SW 1271 (cell line): ENCODE measurements at regions not wholly inside any gene's neighbourhood (a gene's known extent, or its start where the extent isn't known, plus 50 kb on each side); places are given as distances from the start of the nearest gene placed in this dataset.

Experiments
- DNase-seq, 2 experiments: peaks; one replicate each; lab custom pipeline; 2025; lab: John Stamatoyannopoulos, UW

DNA sequence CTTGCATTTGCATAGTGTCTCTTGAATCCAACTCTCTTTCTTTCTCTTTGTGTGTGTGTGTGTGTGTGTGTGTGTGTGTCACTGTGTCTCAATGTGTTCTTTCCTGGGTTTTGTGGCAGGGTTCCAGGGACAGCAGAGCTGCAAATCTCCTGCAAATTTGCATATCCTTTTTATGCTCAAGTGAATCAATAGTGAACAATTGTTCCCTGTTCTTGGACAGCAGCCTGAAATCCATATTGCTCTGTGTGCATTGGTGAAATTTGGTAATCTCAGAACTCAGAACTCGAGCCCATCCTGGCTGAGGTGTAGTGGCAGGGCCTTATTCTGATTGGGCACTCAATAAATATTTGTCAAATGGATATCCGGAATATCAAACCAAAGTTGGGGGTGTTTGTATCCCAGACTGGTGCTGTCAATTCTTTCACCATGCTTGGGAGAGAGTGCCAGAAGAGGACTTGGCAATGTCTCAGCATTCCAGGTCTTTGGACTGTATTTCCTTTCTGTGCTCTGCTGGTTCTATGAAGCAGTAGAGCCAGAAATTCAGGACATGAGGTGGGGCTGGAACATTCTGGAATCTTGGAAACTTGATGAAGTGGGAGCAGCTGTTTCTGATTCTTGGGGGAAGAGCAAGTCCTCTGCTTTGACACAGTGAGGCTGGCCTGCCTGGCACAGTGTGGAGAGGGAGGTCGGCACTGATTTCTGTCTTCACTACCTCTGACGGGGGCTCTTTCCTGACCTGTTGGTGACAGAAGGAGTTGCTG, 380.6 kb upstream of the C2CD4B start:
- DNase-seq = no peak

DNA sequence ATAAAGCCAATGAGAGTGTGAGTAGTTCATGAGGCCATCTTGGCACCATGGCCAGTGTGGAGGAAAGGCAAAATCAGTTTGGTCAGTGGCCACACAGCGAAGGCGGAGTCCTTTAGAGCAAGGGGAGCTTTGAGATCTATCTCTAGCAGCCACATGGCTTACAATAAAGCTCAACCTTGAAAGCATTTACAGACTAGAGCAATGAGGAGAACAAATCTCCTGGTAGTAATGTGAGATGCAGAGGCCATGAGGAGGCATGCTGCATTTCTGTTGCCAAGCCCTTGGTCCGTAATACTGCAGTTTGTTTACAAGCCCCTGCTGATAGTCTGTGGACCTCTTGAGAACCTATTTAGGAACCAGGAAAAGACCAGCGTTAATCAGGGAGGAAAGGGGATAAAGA, 381.5 kb upstream of the C2CD4B start:
- DNase-seq = no peak

DNA sequence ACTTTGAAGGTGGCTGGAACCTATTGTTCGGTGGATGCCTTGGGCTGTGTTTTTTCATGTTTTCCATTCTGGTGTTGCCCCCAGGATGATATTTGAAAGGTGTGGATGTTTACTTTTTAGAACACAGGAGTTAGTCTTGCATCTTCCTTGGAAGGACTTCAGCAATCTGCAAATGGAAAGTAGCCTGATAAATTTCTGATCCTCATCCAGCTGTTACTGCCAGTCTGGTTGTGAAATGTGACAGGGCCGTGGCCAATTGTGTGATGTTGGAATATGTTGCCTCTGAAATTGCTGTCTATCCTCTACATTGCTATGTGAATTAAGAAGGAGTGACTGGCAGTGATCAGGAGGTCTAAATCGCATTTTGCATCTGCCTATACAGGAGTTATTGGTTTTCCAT, 382.5 kb upstream of the C2CD4B start:
- DNase-seq = no peak

GRCh38 chr15:62549345-62549970, 384.4 kb upstream of the C2CD4B start:
- peak in 1 of 2 experiments; percentile 38 for DNase-seq

DNA sequence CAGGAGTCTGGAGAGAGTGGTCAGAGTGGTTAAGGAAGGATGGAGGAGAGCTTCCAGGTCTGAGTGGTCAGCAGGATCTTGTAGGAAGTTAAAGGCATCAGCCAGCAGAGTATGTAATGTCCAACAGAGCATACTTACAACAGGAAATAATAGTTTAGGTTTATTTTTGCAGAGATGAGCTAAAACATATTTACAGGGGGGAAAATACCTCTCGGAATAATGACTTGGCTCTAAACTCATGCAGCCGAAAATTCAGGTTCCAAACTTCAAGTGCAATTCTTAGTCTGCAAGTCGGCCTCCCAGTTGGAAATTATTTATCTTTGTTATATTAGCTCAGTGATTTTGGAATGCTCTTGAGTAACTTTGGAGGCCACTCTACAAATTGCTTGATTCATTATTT, 385.0 kb upstream of the C2CD4B start:
- no peak for DNase-seq

DNA sequence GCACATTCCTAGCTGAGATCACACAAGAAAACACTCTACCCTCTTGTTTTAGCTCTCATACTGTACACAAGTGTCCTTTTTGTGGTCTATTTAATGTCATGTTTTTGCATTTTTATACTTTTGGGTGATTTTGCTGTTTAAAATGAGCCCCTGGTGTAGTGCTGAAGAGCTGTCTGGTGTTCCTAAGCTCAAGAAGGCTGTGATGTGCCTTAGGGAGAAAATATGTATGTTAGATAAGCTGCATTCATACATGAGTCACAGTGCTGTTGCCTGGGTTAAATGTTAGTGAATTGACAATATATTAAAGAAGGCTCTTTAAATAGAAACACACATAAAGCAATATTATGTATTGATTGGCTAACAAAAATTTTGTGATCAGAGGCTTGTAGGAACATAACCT, 387.4 kb upstream of the C2CD4B start:
- DNase-seq = no peak

GRCh38 chr15:62553911-62554563, 389.0 kb upstream of the C2CD4B start:
- no peak for DNase-seq

DNA sequence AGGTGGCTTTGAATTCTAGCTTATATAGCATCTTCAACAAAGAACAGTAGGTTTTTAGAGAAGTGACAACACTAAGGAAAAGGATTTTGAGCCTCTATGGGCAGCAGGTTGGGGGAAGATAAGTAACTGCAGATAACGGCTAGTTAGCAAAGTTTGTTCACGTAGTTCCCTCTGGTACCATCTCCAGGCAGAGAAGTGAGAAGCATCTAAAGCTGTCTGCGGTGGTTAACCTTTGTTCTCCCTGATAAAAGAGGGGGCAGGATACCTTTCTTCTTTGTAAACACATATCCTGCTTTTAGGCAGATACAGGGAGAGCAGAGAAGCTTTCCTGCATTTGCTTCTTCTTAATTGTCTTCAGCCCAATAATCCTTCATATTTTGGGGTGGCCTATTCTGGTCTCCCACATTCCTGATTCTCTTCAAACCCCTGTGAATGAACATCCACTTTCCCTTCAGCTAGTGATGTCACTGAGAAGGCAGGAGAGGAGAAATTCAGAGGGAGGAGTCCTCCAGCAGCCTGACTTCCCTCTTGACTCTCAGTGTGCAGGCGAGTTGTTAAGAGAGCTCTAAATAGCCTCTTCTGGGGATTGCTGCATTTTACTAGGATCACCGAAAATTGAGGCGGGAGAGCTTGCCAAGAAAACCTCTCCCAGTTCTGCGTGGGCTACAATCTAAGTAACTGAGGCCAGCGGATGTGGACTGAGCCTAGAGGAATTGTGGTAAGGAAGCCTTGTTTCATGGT, 393.7 kb upstream of the C2CD4B start:
- DNase-seq = no peak

- DNase-seq = no peak
Measured at GRCh38 chr15:62559381-62559733, 394.3 kb upstream of the C2CD4B start.

DNA sequence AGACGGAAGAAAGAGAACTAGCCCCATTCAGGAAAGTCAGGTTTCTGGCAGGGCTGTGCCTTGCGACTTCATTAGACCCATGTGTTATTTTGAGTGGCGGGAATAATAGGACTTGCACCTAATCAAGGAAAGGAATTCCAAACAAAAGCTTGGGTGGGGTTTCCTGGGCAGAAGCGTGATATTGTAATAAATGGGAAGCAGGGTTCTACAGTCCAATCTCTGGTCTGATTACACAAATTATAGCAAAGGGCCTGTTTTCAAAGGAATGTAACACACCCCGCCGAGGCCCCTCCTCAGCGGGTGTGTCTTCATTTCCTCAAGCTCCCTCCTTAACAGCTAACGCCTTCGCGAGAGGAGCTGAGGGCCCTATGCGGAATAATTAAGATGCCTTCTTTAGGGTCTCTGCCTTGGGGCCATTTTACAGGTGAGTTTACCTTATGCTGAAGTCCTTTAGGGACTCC, 396.0 kb upstream of the C2CD4B start:
- DNase-seq = no peak

GRCh38 chr15:62561571-62561970, 396.5 kb upstream of the C2CD4B start:
- DNase-seq = no peak

GRCh38 chr15:62564886-62565633, 400.0 kb upstream of the C2CD4B start:
- no peak for DNase-seq

GRCh38 chr15:62565634-62566026, 400.5 kb upstream of the C2CD4B start:
- no peak for DNase-seq

- DNase-seq = no peak
Measured at GRCh38 chr15:62566248-62566647, 401.2 kb upstream of the C2CD4B start.

DNA sequence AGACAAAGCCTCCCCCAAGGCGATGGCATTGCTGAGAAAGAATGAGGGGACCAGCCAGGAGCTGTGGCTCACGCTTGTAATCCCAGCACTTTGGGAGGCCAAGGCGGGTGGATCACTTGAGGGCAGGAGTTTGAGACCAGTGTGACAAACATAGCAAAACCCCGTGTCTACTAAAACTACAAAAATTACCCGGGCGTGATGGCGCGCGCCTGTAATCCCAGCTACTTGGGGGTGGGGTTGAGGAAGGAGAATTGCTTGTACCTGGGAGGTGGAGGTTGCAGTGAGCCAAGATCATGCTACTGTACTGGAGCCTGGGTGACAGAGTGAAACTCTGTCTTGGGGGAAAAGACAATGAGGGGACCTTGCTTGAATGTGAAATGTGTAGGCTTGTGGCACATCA, 402.4 kb upstream of the C2CD4B start:
- DNase-seq = no peak

GRCh38 chr15:62568004-62568403, 402.9 kb upstream of the C2CD4B start:
- DNase-seq = no peak

GRCh38 chr15:62568702-62569101, 403.6 kb upstream of the C2CD4B start:
- DNase-seq = no peak

GRCh38 chr15:62569460-62570404, 404.6 kb upstream of the C2CD4B start:
- no peak for DNase-seq

GRCh38 chr15:62570405-62570783, 405.3 kb upstream of the C2CD4B start:
- DNase-seq = no peak

DNA sequence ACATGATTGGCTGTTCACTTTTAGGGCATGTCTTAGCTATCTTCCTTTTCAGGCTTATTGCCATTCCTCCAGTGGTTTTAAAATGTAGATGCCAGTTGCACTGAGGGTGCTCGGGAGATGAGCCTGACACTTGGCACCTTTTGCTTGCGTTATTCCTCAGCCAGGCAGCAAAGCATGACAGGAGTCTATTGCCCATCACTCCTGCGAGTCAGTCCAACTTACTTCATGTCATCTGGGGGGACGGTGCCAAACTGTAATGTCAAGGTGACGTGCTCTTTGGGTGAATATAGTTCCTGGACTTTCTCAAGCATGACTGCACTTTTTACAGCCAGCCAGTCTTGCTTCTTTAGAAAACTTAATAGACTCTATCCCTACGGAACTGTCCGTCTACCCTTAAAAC, 406.0 kb upstream of the C2CD4B start:
- DNase-seq = no peak

DNA sequence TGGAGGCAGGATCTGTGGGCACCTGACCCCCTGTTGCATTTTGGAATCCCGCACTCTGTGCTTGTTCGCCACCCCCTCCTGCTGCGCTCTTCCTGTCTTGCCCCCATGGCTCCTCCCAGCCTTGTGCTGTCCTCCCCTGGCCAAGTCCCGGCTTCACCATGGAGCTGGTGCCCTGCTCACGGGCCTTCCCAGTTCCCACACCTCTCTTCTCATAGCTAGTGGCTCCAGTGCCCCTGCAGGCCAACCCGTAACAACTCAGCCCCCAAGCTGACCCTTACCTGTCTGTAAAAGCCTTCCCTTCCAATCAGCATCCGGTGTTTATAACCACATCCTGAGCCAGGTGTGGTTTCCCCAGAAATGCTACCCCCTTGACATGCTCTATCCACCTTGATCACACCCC, 407.7 kb upstream of the C2CD4B start:
- DNase-seq = no peak
